Cardiac muscle cell (in vitro differentiated cells and primary cell): ENCODE measurements at regions not wholly inside any gene's neighbourhood (a gene's known extent, or its start where the extent isn't known, plus 50 kb on each side); places are given as distances from the start of the nearest gene placed in this dataset.
"Not testable (repeated sequence)": the region's sequence is repeated elsewhere in the genome, so short reads cannot be mapped to it uniquely, and the experiment has no call there.

ENCODE experiments used
- DNase-seq, 2 donors: peaks; one replicate each; pipeline versions ENCODE4 v3.0.0 to v3.0.0-alpha.2; 2010 to 2017; ENCODE audit warnings: low read depth in 1 of 2, low spot score in 1 of 2
- H3K27ac ChIP-seq: fragments of 200-600 bp; sonication (generic); 2 replicates; pipeline ENCODE4 v1.5.1; 2016
- H3K27me3 ChIP-seq: fragments of 200-600 bp; sonication (generic); 2 replicates; pipeline ENCODE4 v1.6.0; 2016; ENCODE audit warnings: control low read depth
- H3K36me3 ChIP-seq: fragments of 200-600 bp; sonication (generic); 2 replicates; pipeline ENCODE4 v1.5.1; 2016; ENCODE audit warnings: control low read depth
- H3K4me1 ChIP-seq: fragments of 200-600 bp; sonication (generic); 2 replicates; pipeline ENCODE4 v1.8.1; 2017; ENCODE audit warnings: low read depth, mild to moderate bottlenecking, mixed run types
- H3K4me3 ChIP-seq: fragments of 200-600 bp; sonication (generic); 2 replicates; pipeline ENCODE4 v1.5.1; 2016; ENCODE audit warnings: mild to moderate bottlenecking
- H3K9me3 ChIP-seq: fragments of 200-600 bp; sonication (generic); 2 replicates; pipeline ENCODE4 v1.5.1; 2017; ENCODE audit warnings: low read depth, mild to moderate bottlenecking, control low read depth
- CTCF ChIP-seq: IDR thresholded peaks from 2 replicates; pipeline ENCODE4 v1.5.1; 2012; ENCODE audit warnings: low read depth, mild to moderate bottlenecking, low read length

DNA sequence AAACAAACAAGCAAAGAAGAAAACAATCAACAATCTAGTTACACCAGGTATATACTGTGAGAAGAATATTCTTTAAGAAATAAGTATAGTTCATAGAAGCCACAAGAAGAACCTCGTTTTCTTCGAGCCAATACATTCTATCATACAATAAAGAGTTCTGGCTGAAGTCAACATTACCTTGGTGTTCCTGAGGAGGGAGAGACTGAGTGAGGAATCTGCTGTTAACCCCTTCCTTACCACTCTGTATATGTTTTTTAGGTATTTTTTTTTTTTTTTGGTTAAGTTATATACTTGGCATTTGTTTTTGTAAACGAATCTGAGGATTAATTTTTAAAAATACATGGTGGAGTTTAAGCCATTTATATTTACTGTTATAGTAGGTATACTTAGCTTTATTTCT, 412.5 kb downstream of the NUP35 start:
- no peak for TF ChIP-seq CTCF
- DNase-seq: no peak
- Histone ChIP-seq H3K27me3 (no peaks in the 10 kb centered on the region), H3K27ac (no peak overlapping the region), H3K36me3 (no peaks in the 10 kb centered on the region), H3K4me3 (no peak overlapping the region), H3K4me1 (no peaks in the 10 kb centered on the region), H3K9me3 (no peaks in the 10 kb centered on the region)

- no peaks in the 10 kb centered on the region for H3K4me1 ChIP-seq
- TF ChIP-seq CTCF: no peak
- H3K36me3 ChIP-seq: no peaks in the 10 kb centered on the region
- H3K4me3 ChIP-seq: no peak overlapping the region
- no peaks in the 10 kb centered on the region for H3K9me3 ChIP-seq
- no peak overlapping the region for H3K27ac ChIP-seq
- no peak for DNase-seq
- no peaks in the 10 kb centered on the region for H3K27me3 ChIP-seq
Measured at GRCh38 chr2:183541766-183542165, 417.5 kb downstream of the NUP35 start.

DNA sequence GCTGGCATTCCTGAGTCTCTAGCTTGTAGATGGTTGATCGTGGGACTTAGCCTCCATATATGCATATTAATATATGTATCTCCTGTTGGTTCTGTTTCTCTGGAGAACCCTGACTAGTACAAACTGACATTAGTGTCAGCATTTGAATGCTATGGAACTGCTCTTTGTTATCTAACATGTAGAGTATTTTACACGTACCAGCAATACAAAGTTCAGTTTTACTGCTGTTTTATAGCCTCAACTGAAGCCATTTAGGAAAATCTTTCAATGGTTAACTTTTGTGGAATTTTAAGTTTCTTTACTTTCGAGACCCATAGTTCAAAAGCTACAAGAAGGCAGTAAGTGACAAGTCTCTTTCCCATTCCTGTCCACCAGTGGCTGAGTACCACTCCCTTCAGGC, 418.4 kb downstream of the NUP35 start:
- H3K27ac ChIP-seq: no peak overlapping the region
- H3K4me1 ChIP-seq: no peaks in the 10 kb centered on the region
- H3K36me3 ChIP-seq: no peaks in the 10 kb centered on the region
- DNase-seq: no peak
- no peaks in the 10 kb centered on the region for H3K27me3 ChIP-seq
- no peak for TF ChIP-seq CTCF
- H3K9me3 ChIP-seq: no peaks in the 10 kb centered on the region
- no peak overlapping the region for H3K4me3 ChIP-seq

- Histone ChIP-seq H3K4me3 (no peak overlapping the region), H3K9me3 (no peaks in the 10 kb centered on the region), H3K27ac (no peak overlapping the region), H3K36me3 (no peaks in the 10 kb centered on the region), H3K4me1 (no peaks in the 10 kb centered on the region), H3K27me3 (no peaks in the 10 kb centered on the region)
- TF ChIP-seq CTCF: no peak
- no peak for DNase-seq
Measured at GRCh38 chr2:183543222-183543621, 419.0 kb downstream of the NUP35 start.

DNA sequence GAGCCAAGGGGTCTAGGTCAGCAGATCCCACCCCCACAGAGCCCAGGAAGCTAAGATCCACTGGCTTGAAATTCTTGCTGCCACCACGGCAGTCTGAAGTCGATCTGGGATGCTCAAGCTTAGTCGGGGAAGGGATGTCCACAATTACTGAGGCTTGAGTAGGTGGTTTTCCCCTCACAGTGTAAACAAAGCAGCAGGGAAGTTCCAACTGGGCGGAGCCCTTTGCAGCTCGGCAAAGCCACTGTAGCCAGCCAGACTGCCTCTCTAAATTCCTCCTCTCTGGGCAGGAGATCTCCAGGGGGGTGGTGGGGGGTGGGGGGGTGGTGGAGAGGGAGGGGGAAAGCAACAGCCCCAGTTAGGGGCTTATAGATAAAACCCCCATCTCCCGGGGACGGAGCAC, 419.5 kb downstream of the NUP35 start:
- Histone ChIP-seq H3K4me3 (no peak overlapping the region), H3K27ac (no peak overlapping the region), H3K27me3 (no peaks in the 10 kb centered on the region), H3K9me3 (no peaks in the 10 kb centered on the region), H3K36me3 (no peaks in the 10 kb centered on the region), H3K4me1 (no peaks in the 10 kb centered on the region)
- no peak for DNase-seq
- no peak for TF ChIP-seq CTCF

- not testable (repeated sequence) for H3K4me1 ChIP-seq, DNase-seq, H3K9me3 ChIP-seq, H3K27me3 ChIP-seq, H3K4me3 ChIP-seq, H3K36me3 ChIP-seq, H3K27ac ChIP-seq
Measured at GRCh38 chr2:183546560-183547350, 422.5 kb downstream of the NUP35 start.
